K562 (cell line): ENCODE measurements at regions not wholly inside any gene's neighbourhood (a gene's known extent, or its start where the extent isn't known, plus 50 kb on each side); places are given as distances from the start of the nearest gene placed in this dataset.

Experiments
- ATAC-seq: fragments of 200-7000 bp; cut with Tn5 transposase; 3 replicates; pipeline ENCODE4 v1.9.1; 2020; ENCODE audit warnings: moderate library complexity
- BruUV-seq: library from RNA; stranded (reverse); fragments of 400-500 nt; replicated peaks from 2 replicates; lab custom pipeline; 2021; lab: Mats Ljungman, UMichigan
- CTCF ChIA-PET: fragments of 300-600 bp; formaldehyde crosslinking; extraction: SDS; loops from one replicate; lab custom pipeline; 2021; ENCODE audit warnings: low intra/inter-chr PET ratio; lab: Yijun Ruan, JAX
- POLR2A ChIA-PET: fragments of 300-600, 350-650 bp; sonication (Branson Sonifier 250); formaldehyde crosslinking; extraction: SDS; loops from one replicate; lab custom pipeline; 2021; ENCODE audit warnings: antibody characterized with exemption, inconsistent platforms; lab: Yijun Ruan, JAX
- DNase-seq, 4 experiments: peaks; one replicate each; pipeline versions ENCODE4 v3.0.0 to v3.0.0-alpha.2; 2011 to 2018; ENCODE audit warnings: low spot score in 3 of 4, mixed read lengths in 3 of 4; ENCODE audit errors: extremely low read depth in 1 of 4
- FAIRE-seq: peaks from 2 replicates; lab custom pipeline; 2011; peaks lifted over from hg19 to GRCh38; lab: Jason Lieb, UNC
- H2AFZ ChIP-seq: 2 replicates; pipeline ENCODE4 v1.6.0; 2011; ENCODE audit warnings: low read depth, low read length, control low read depth, inconsistent platforms
- H3K27ac ChIP-seq: fragments of 200-600 bp; 3 replicates; pipeline ENCODE4 v1.8.0; 2011; ENCODE audit warnings: low read depth, mild to moderate bottlenecking, control low read depth, inconsistent platforms, low read length, moderate library complexity, mixed read lengths; ENCODE audit errors: extremely low read depth
- H3K27me3 ChIP-seq, 2 experiments: fragments of 300-600 bp in 1 of 2; 2 replicates in 1 of 2; 3 replicates in 1 of 2; pipeline versions ENCODE4 v1.6.0 to v1.8.0; 2011; ENCODE audit warnings: inconsistent platforms in 2 of 2, low read length in 2 of 2, mild to moderate bottlenecking in 1 of 2, mixed read lengths in 1 of 2, moderate library complexity in 1 of 2; ENCODE audit not compliant: control insufficient read depth in 2 of 2, insufficient read depth in 2 of 2
- H3K36me3 ChIP-seq: fragments of 300-600 bp; 3 replicates; pipeline ENCODE4 v1.8.0; 2011; ENCODE audit warnings: mild to moderate bottlenecking, low read length, inconsistent platforms; ENCODE audit not compliant: control insufficient read depth, insufficient read depth
- H3K4me1 ChIP-seq, 2 experiments: fragments of 200-600 bp in 1 of 2; replicated peaks in 1 of 2; 2 replicates in 1 of 2; 3 replicates in 1 of 2; pipeline versions ENCODE4 v1.5.1 to v1.8.0; 2011; ENCODE audit warnings: inconsistent platforms in 2 of 2, low read length in 2 of 2, mild to moderate bottlenecking in 1 of 2, mixed read lengths in 1 of 2, moderate library complexity in 1 of 2; ENCODE audit not compliant: control insufficient read depth in 2 of 2, insufficient read depth in 2 of 2
- H3K4me2 ChIP-seq: 2 replicates; pipeline ENCODE4 v1.6.1; 2011; ENCODE audit warnings: low read length, control low read depth, inconsistent platforms, mixed read lengths; ENCODE audit not compliant: insufficient read depth
- H3K4me3 ChIP-seq: fragments of 200-600 bp; sonication (generic), shearing (Covaris generic); 2 replicates; pipeline ENCODE4 v1.5.1; 2016; ENCODE audit warnings: control low read depth, inconsistent platforms
- H3K79me2 ChIP-seq: fragments of 200-600 bp; 3 replicates; pipeline ENCODE4 v1.8.0; 2011; ENCODE audit warnings: low read length, inconsistent platforms; ENCODE audit not compliant: control insufficient read depth, insufficient read depth
- H3K9ac ChIP-seq, 2 experiments: 2 replicates each; pipeline versions ENCODE4 v1.6.0 to v1.6.1; 2011; ENCODE audit warnings: low read depth in 2 of 2, low read length in 2 of 2, control low read depth in 1 of 2, inconsistent platforms in 1 of 2, mild to moderate bottlenecking in 1 of 2, mixed read lengths in 1 of 2; ENCODE audit not compliant: insufficient read depth in 1 of 2
- H3K9me1 ChIP-seq: one replicate; pipeline ENCODE4 v1.6.0; 2011; ENCODE audit warnings: inconsistent platforms, mild to moderate bottlenecking, low read length, moderate library complexity; ENCODE audit not compliant: control insufficient read depth, insufficient read depth
- H3K9me3 ChIP-seq: replicated peaks from 2 replicates; pipeline ENCODE4 v1.5.1; 2011; ENCODE audit warnings: low read depth, low read length, inconsistent platforms; ENCODE audit not compliant: control insufficient read depth, insufficient read depth
- H4K20me1 ChIP-seq: replicated peaks from 2 replicates; pipeline ENCODE4 v1.6.1; 2011; ENCODE audit warnings: low read length, inconsistent platforms, mixed read lengths; ENCODE audit not compliant: control insufficient read depth, insufficient read depth
- CC2D1A ChIP-seq: fragments of 450-650 bp; IDR thresholded peaks from 2 replicates; pipeline ENCODE4 v1.6.1; 2017; ENCODE audit warnings: mild to moderate bottlenecking
- DIDO1 ChIP-seq: fragments of 450-650 bp; IDR thresholded peaks from 2 replicates; pipeline ENCODE4 v1.6.1; 2016; ENCODE audit warnings: low read depth, missing biosample characterization, missing genetic modification characterization
- ELF1 ChIP-seq: fragments of 200-800 bp; sonication (Bioruptor generic); IDR thresholded peaks from 2 replicates; pipeline ENCODE4 v1.6.1; 2016; ENCODE audit warnings: missing genetic modification characterization, missing compliant biosample characterization
- MTA3 ChIP-seq: fragments of 450-650 bp; formaldehyde crosslinking; IDR thresholded peaks from 2 replicates; pipeline ENCODE4 v1.6.1; 2017; ENCODE audit warnings: mild to moderate bottlenecking, borderline replicate concordance
- POLR2H ChIP-seq: IDR thresholded peaks from 2 replicates; pipeline ENCODE4 v1.6.1; 2016; ENCODE audit warnings: missing genetic modification characterization, low read depth, mild to moderate bottlenecking, control low read depth, missing compliant biosample characterization, moderate library complexity
- RBM14 ChIP-seq: fragments of 200-400 bp; formaldehyde crosslinking; IDR thresholded peaks from 2 replicates; pipeline ENCODE4 v1.6.1; 2018; ENCODE audit warnings: low read depth, mild to moderate bottlenecking, low read length, moderate library complexity, borderline replicate concordance; ENCODE audit not compliant: insufficient read depth
- SIN3A ChIP-seq, 2 experiments: fragments of 150-350 bp in 1 of 2; IDR thresholded peaks; 2 replicates each; pipeline ENCODE4 v1.6.1; 2011 to 2016; ENCODE audit warnings: borderline replicate concordance in 2 of 2, low read depth in 2 of 2, low read length in 2 of 2, mild to moderate bottlenecking in 2 of 2, moderate library complexity in 2 of 2; ENCODE audit not compliant: control insufficient read depth in 1 of 2
- ZNF584 ChIP-seq: fragments of 200-800 bp; sonication (Bioruptor generic); IDR thresholded peaks from 2 replicates; pipeline ENCODE4 v1.6.1; 2016; ENCODE audit warnings: low read depth, mild to moderate bottlenecking, missing genetic modification characterization, missing compliant biosample characterization
- WGBS: fragments of 100-300 bp; shearing (Covaris generic); methylation state at CpG from one replicate; pipeline ENCODE4 v1.1.6; 2016; ENCODE audit warnings: low coverage, mixed read lengths; ENCODE audit not compliant: insufficient coverage; ENCODE audit errors: missing lambda C conversion rate; 5-methylcytosine and 5-hydroxymethylcytosine counted together
- in situ Hi-C: fragments of 300-500 bp; cut with MboI; formaldehyde crosslinking; loops from 4 replicates; pipeline ENCODE4 v1.15.0; 2018; ENCODE audit warnings: inconsistent platforms, mixed read lengths
- intact Hi-C: fragments of 100-400 bp; cut with micrococcal nuclease; formaldehyde crosslinking; loops from 2 replicates; pipeline ENCODE4 v1.14.2; 2022
- TF ChIP-seq, protein P1 (sequence below): IDR thresholded peaks from 2 replicates; pipeline ENCODE4 v1.6.1; 2011; ENCODE audit warnings: borderline replicate concordance, low read depth, mild to moderate bottlenecking, moderate library complexity, low read length; ENCODE audit not compliant: insufficient read depth, poor library complexity, severe bottlenecking
- TF ChIP-seq, protein P2 (sequence below): fragments of 200-800 bp; sonication (Bioruptor generic); IDR thresholded peaks from 2 replicates; pipeline ENCODE4 v1.6.1; 2017; ENCODE audit warnings: missing genetic modification characterization, missing compliant biosample characterization
- TF ChIP-seq, protein P3 (sequence below): fragments of 450-650 bp; formaldehyde crosslinking; IDR thresholded peaks from 2 replicates; pipeline ENCODE4 v1.4.0; 2020; ENCODE audit warnings: mild to moderate bottlenecking, moderate library complexity
- TF ChIP-seq, protein P4 (sequence below): sonication (generic); formaldehyde crosslinking; IDR thresholded peaks from 2 replicates; pipeline ENCODE4 v1.8.1; 2023; ENCODE audit warnings: mild to moderate bottlenecking, missing genetic modification reagents

DNA sequence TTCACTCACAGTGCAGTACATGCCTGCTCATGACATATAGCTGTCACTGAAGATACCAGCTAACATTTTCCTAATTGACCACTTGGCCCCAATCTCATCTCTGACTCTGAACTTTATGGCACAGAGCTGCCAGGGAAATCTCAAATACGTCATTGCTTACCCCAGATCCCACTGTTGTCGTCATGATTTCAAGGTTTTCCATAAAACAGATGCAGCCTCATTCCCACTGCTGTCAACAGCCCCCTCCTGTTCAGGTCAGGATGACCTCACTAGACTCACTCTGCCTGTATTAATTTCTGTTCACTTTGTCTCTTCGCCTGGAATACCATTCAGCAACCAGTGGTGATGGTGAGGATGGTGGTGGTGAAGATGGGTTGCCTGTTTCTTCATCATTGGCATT, 262.6 kb upstream of the TPM1 start (continued):
- no peak for TF ChIP-seq ELF1 (tag)
- TF ChIP-seq DIDO1 (tag) = no peak
- TF ChIP-seq SIN3A (IDR thresholded peaks at IDR 0.05; ENCODE audit: borderline replicate concordance in 2 of 2, control insufficient read depth in 1 of 2, low read depth in 2 of 2, low read length in 2 of 2) = no peak
- TF ChIP-seq ZNF584 (CRISPR knock-in tag) = no peak

DNA sequence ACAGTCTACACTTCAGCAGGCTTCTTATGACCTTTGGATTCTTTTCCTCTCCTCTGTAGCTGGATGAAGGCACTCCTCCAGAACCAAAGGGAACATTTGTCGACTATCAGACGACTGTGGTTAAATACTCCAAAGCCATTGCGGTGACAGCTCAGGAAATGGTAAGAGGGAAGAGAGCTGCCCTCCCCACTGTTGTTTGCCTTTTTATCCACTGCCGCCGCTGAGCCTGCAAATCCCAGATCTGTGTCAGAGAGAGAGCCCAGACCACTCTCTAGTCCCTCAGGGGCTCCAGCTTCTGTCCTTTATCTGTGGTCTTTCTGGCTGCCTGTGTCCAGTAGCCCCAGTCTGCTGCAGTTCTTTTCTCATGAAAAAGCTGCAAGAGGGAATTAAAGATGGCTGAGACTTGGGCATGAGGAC, 261.5 kb upstream of the TPM1 start:
- BruUV-seq = no TSS peak
- ChIA-PET POLR2A (interaction anchor here (0.6 kb wide), 1 partner anchor 23 kb away, joined by 3 read pairs; no protein-coding TSS in a partner anchor), CTCF (interaction anchor here (2.1 kb wide), 1 partner anchor 312 kb away, joined by 11 read pairs; no protein-coding TSS in a partner anchor)
- Histone ChIP-seq H3K36me3 (no peaks in the 10 kb centered on the region), H3K4me2 (no peak overlapping the region), H2AFZ (no peak overlapping the region), H3K27me3 (peaks cover 5 to 30% of the 10 kb centered on the region in 2 experiments; a peak in 4 of 5 replicates), H3K4me1 (no peaks in the 10 kb centered on the region), H3K79me2 (no peaks in the 10 kb centered on the region), H3K27ac (no peak overlapping the region), H3K9ac (no peak overlapping the region), H3K4me3 (no peak overlapping the region), H4K20me1 (no peaks in the 10 kb centered on the region), H3K9me1 (no peaks in the 10 kb centered on the region), H3K9me3 (no peaks in the 10 kb centered on the region)
- WGBS = no CpG with 5 or more reads among the region's 5 CpGs
- intact Hi-C loops (no loop called here), in situ Hi-C loops (no loop called here)
- DNase-seq = peak in 1 of 4 experiments; percentile 3
- no peak for ATAC-seq
- FAIRE-seq = no peak
- TF ChIP-seq, protein P1, sequence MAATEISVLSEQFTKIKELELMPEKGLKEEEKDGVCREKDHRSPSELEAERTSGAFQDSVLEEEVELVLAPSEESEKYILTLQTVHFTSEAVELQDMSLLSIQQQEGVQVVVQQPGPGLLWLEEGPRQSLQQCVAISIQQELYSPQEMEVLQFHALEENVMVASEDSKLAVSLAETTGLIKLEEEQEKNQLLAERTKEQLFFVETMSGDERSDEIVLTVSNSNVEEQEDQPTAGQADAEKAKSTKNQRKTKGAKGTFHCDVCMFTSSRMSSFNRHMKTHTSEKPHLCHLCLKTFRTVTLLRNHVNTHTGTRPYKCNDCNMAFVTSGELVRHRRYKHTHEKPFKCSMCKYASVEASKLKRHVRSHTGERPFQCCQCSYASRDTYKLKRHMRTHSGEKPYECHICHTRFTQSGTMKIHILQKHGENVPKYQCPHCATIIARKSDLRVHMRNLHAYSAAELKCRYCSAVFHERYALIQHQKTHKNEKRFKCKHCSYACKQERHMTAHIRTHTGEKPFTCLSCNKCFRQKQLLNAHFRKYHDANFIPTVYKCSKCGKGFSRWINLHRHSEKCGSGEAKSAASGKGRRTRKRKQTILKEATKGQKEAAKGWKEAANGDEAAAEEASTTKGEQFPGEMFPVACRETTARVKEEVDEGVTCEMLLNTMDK = no peak
- TF ChIP-seq POLR2H (tag) = no peak
- no peak for TF ChIP-seq MTA3
- TF ChIP-seq ZNF584 (CRISPR knock-in tag) = no peak
- TF ChIP-seq RBM14 = no peak
- TF ChIP-seq, protein P2, sequence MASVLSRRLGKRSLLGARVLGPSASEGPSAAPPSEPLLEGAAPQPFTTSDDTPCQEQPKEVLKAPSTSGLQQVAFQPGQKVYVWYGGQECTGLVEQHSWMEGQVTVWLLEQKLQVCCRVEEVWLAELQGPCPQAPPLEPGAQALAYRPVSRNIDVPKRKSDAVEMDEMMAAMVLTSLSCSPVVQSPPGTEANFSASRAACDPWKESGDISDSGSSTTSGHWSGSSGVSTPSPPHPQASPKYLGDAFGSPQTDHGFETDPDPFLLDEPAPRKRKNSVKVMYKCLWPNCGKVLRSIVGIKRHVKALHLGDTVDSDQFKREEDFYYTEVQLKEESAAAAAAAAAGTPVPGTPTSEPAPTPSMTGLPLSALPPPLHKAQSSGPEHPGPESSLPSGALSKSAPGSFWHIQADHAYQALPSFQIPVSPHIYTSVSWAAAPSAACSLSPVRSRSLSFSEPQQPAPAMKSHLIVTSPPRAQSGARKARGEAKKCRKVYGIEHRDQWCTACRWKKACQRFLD = no peak
- TF ChIP-seq, protein P3, sequence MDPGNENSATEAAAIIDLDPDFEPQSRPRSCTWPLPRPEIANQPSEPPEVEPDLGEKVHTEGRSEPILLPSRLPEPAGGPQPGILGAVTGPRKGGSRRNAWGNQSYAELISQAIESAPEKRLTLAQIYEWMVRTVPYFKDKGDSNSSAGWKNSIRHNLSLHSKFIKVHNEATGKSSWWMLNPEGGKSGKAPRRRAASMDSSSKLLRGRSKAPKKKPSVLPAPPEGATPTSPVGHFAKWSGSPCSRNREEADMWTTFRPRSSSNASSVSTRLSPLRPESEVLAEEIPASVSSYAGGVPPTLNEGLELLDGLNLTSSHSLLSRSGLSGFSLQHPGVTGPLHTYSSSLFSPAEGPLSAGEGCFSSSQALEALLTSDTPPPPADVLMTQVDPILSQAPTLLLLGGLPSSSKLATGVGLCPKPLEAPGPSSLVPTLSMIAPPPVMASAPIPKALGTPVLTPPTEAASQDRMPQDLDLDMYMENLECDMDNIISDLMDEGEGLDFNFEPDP (CRISPR knock-in tag) = no peak
- TF ChIP-seq CC2D1A = no peak
- TF ChIP-seq, protein P4, sequence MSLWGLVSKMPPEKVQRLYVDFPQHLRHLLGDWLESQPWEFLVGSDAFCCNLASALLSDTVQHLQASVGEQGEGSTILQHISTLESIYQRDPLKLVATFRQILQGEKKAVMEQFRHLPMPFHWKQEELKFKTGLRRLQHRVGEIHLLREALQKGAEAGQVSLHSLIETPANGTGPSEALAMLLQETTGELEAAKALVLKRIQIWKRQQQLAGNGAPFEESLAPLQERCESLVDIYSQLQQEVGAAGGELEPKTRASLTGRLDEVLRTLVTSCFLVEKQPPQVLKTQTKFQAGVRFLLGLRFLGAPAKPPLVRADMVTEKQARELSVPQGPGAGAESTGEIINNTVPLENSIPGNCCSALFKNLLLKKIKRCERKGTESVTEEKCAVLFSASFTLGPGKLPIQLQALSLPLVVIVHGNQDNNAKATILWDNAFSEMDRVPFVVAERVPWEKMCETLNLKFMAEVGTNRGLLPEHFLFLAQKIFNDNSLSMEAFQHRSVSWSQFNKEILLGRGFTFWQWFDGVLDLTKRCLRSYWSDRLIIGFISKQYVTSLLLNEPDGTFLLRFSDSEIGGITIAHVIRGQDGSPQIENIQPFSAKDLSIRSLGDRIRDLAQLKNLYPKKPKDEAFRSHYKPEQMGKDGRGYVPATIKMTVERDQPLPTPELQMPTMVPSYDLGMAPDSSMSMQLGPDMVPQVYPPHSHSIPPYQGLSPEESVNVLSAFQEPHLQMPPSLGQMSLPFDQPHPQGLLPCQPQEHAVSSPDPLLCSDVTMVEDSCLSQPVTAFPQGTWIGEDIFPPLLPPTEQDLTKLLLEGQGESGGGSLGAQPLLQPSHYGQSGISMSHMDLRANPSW (CRISPR knock-in tag) = no peak
